ENCODE measurements at regions not wholly inside any gene's neighbourhood (a gene's known extent, or its start where the extent isn't known, plus 50 kb on each side); places are given as distances from the start of the nearest gene placed in this dataset.
"Not testable (repeated sequence)": the region's sequence is repeated elsewhere in the genome, so short reads cannot be mapped to it uniquely, and the experiment has no call there.

DNA sequence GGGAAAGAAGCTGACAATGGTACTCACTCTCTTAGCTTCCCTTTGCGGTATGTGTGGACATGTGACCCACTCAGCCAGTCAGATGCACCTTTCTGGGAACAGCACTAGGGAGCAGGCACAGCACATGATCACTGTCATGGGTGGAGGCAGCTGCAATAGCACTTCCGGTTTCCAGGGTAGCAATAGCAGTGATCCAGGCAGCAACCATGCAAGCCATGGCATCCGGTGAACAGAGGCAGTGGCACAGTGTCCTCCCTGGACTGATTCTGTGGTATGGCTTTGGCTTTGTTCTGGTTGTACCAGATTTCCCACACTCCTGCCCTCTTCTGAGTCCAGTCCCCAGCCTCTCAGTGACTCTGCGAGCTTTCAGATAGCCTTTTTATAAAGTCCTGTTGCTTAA lies 86.8 kb upstream of the NAMPT start:
- DNase-seq = no peak

DNA sequence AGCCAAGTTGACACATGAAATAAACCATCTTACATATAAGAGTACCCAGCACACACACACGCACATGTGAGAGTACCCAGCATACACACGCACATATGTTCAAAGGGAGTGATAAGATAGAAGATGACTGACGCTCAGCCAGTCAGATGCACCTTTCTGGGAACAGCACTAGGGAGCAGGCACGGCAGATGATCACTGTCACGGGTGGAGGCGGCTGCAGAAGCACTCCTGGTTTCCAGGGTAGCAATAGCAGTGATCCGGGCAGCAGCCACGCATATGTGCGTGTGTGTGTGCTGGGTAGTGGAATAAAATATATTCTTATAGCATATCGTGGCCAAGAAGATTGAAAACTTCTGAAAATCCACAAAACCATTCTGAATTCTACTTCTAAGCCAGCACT lies 85.8 kb upstream of the NAMPT start:
- no peak for DNase-seq

DNA sequence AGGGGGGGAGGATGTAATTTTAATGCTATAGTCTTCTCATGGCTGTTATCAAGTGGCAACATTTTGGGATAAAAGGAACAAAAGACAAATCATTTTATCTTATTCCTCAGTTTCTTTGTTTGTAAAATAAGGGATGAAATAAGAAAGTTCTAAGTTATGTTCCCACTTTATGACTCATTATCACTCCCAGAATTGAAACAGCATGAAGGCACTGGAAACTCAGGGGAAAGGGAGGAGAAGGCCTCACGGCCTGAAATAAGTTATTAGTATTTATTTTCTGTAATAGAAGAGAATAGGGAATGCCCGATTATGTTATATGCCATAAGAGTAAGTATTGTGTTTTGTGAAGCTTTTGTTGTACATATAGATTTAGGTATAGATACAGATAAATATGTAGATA lies 85.0 kb upstream of the NAMPT start:
- DNase-seq = no peak

DNA sequence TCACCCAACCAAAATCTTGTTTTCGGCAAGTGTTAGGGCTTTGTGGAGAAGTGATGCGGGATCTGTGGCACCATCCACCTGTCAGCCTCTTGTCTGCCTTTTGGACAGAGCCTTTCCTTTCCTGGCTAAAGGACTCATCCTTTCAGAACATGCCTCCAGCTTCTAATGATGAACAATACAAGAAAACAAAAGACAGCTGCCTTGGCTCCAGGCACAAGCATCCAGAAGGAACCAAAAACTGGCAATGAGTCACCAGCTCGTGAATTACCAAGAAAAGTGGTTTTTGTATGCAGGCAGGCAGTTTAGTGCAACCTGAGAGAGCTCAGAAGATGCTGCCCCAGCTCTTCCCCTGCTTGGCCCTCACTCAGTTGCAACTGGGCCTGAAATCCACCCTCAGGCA lies 84.6 kb upstream of the NAMPT start:
- no peak for DNase-seq

DNA sequence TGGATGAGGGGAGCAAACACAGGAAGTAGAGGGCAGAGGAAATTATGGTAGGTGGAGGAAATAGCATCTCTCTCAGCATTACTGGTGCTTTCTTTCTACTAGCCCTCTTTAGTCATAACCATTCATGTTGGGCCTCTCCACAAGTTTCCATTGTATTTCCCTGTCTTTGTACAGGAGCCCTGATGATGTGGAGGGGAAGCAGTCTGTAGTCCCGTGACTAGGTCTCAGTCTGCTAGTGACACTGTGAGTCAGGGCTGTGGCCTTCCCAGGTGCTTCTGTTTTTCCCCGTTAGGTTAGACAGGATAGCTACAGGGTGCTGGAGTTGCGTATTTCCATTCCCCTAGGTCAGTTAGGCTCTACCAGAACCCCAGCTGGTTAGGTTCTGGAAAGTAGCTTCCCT lies 82.9 kb upstream of the NAMPT start:
- no peak for DNase-seq

DNA sequence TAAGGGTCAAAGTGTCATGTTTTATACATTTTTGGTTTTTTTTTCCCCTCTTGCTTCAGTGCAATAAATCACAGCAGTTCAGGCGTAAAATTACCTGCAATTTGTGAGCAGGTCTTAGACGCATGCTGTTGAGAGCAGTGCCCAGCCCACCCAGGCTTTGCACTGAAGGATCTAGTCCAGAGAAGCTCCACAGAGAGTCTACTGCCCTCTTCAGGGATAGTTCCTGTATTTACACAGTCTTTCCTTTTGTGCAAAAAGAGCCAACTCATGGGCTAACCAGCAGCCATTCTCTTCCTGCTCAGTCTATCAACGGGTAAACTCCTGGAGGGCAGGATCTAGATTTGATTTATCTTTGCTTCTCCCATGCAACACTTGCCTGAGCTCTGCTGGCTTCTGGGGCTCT lies 82.2 kb upstream of the NAMPT start:
- DNase-seq = no peak

DNA sequence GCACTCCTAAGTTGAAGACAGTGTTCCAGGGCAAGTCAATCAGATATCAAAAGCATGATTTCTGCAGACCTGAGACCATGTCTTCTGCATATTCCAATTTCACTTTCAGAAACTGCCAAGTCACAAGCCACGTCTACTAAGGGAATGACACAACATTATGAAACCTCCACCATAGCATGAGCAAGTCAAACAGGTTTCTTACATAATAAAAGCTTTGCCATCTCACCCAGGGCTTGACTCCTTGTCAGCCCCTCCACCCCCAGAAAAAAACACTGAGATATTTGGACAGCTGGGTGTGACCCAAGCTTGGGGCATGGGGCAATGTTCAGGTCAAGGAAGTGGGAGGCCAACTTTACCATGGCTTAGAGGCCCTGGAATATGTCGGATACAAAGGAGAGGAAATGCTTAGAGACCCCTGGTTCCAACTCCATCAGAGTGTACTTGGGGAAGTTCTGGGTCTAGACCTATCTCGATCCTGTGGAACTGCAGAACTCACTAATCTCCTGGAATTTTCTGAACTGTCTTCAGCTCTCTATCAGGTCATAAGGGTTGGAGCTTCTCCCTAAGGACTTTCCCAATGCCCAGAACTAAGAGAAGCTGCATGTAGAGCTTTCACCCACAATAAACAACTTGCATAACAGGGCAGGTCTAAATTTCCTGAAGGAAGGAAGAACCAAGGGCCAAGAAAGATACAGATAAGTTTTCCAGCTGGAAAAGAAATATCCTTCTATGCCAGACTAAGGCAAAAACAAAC lies 80.6 kb upstream of the NAMPT start:
- DNase-seq = no peak

DNA sequence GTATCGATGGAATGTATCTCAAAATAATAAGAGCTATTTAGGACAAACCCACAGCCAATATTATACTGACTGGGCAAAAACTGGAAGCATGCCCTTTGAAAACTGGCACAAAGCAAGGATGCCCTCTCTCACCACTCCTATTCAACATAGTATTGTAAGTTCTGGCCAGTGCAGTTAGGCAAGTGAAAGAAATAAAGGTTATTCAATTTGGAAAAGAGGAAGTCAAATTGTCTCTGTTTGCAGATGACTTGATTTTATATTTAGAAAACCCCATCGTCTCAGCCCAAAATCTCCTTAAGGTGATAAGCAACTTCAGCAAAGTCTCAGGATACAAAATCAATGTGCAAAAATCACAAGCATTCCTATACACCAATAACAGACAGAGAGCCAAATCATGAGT lies 77.7 kb upstream of the NAMPT start:
- DNase-seq = not testable (repeated sequence)

DNA sequence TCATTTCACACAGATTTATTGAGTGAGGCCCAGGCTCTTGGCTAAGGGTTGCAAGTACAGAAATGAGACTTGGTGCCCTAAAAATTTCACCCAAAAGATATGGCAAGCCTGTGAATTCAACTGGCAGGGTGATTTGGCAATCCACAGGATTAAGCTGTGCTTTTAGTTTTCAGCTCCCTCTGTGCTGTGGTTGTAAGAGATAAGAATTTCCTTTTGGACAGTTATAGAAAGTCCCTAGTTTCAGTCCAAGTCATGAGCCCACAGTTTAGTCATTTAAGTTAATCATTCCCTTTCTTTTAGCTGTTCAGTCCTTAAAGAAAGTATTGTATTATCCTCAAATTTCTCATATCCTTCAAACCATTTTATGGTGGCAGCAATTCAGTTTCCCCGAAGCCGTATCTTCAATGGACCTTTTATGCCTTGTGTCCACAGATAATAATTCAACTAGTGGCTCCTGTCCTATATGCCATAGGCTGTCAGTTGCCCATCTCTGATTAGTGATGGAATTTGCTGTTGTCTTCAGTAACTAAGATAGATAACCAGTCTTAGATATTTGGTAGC lies 73.4 kb upstream of the NAMPT start:
- DNase-seq = no peak

DNA sequence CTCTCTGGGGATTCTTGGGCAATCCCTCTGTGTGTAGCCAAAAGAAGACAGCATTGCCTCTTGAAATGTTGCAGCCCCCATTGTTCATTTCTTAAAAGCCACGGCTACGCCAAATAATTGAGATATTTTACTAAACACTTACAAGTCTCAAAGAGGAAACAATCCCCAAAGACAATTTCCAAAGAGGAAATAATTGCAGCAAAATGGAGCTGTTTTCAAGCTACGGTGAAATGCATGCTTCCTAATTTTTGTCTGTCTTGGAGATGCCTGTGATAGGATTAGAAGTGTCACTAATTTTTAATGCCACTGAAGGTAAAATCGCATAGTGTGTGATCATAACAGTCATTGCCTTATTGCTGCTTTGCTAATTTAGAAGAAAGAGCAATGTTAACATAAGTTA lies 72.9 kb upstream of the NAMPT start:
- no peak for DNase-seq

DNA sequence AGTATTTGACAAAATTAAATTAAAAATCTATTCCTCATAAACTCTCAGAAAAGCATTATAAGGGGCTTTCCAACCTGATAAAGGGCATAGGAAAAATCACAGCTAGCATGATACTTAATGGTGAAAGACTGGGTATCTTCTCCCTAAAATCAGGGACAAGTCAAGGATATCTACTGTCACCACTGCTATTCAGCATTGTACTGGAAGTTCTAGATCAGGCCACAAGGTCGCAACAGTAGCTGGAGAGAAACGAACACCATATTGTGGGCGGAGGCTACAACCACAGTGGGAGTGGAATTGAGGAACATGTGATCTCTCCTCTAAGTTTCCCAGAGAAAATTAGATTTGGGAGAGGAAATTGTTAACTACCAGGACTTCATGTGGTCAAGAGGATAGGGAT lies 70.0 kb upstream of the NAMPT start:
- no peak for DNase-seq

DNA sequence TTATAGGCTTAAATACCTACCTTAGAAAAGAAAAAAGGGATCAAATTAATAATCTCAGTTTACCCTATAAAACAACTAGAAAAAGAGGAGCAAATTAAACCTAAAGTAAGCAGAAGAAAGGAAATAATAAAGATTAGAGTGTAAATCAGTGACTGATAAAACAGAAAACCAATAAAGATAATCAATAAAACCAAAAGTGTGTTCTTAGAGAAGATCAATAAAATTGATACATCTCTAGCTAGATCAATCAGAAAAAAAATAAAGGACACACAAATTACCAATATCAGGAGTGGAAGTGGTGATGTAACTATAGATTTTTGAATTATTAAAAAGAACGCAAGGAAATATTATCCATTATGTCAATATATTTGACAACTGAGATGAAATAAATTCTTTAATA lies 69.2 kb upstream of the NAMPT start:
- DNase-seq = no peak

DNA sequence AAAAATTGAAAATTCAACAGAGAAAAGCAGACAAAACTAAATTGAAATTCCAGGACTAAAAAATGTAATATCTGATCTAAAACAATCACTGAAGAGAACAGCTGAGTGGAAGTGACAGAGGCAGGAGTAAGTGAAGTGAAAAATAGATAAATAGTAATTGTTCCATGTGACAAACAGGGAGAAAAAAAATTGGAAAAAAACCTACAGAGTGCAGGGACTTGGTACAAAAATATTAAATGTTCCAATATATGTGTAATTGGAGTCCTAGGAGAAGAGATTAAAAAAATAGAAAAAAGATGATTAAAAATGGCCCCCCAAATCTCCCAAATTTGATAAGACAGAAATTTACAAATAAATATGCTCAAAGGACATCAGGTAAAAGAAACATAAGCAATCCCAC lies 63.4 kb upstream of the NAMPT start:
- no peak for DNase-seq

DNA sequence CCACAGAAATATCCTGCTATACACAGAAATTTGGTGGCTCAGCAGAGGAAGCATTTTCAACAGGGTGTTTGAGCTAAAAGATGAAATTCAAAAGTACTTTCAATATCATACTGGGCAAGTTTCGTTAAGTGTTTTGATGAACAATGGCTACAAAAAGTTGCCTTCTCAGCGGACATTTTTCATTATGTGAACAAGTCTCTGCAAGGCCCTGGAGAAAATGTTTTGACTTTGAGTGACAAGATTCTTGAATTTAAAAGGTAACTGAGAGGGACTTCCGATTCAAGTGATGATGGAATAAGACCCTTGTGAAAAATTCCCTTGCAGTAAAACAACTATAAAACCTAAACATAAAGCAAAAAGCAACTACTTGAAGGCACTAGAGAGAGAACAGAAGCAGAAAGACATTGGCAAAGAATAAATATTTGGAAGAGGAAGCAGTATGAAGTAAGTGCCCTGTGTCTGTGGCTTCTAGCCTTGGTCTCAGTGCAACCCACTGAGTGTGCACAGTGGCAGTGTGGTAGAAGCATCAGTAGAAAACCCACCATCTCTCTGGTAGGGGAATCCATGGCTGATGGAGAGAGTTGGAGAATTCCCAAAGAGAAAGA lies 62.5 kb upstream of the NAMPT start:
- no peak for DNase-seq

DNA sequence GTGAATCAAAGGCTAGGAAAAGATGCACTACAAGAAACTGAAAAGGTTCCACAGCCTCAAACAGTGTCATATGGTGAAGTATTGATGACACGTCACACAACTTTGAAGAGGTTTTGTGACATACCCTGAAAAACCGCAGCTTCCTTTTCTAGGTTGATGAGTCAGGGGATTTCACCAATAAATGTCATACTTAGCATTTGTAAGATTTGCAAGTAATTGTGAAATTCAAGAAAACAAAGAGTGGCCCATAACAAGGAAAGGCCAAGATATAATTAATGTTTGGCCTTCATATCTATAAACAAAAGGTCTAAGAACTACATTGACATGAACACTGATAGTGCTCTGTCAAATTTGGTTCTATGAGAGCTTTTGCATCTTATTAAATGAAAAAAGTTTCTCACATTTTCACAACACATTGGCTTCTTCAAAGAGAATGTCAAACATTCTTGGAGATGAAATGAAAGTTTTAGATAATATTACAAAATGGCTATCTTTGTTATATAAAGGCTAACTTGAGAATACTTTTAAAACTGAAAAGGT lies 62.0 kb upstream of the NAMPT start:
- DNase-seq = no peak

DNA sequence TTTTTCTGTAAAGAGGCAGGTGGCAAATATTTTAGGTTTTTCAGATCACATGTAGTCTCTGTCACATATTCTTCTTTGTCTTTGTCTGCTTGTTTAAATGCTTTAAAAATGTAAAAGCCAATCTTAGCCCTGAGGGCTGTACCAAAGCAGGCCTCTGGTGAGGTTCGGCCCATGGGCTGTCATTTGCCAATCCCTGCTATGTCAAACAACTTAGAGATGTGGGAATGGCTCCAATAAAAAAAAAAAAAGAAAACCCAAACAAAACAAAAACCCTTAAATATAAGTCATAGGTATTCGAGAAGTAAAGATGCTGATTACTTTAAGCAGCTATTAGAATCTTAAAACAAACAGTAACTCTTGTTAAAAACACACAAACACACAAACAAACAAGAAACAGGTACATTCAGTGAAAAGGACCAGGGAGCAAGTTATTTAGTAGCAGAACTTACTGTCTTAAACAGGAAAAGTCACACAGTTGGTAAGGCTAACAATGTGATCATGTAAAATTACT lies 61.4 kb upstream of the NAMPT start:
- DNase-seq = no peak

DNA sequence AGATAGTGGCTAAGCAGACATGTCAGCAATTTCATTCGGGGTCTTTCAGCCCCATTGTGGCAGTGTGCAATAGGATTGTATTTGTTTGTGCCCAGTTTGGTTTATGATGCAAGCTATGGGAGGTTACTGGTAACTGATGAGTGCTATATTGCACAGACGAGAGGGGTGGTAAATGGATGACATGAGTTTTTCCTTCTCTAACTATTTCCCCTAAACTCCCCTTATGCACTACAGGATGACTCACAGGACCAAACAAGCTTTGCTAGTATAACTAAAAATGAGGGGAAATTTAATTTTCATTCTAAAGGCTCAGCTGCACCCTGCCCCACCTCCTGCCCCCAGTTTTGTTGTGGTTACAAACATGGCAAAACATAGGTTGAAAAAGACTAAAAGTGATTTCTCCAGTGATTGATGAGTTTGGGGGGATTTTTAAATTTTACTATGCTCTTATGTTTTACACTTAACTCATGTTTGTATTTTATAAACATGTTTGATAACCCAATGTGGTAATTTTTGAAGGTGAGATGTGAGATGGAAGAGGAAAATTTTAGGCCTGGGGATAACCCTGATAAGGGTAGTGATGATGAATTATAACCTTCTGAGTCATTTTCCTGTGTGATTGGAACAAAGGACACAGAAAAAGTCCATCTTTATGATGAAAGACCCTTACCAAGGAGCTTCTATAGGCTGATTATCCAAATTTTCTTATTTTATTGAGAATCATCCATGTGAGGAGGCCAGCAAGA lies 60.8 kb upstream of the NAMPT start:
- no peak for DNase-seq

DNA sequence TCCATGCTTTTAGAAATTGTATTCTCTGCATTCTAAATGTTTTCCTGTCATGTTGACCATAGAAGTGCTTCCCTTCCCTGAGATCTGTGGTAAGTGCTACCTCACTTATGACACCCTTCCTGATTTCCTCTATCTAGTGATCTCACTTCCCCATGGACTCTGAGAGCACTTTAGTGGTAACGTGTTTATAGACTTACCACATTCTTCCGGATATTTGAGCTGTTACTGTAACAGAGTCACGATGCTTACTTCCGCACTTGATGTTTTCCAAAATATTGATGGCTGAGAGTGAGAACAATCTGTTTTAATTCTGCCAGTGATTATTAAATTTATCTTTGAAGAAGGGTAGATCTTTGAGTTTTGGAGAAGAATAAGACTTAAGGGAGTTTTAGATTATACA lies 60.1 kb upstream of the NAMPT start:
- no peak for DNase-seq

DNA sequence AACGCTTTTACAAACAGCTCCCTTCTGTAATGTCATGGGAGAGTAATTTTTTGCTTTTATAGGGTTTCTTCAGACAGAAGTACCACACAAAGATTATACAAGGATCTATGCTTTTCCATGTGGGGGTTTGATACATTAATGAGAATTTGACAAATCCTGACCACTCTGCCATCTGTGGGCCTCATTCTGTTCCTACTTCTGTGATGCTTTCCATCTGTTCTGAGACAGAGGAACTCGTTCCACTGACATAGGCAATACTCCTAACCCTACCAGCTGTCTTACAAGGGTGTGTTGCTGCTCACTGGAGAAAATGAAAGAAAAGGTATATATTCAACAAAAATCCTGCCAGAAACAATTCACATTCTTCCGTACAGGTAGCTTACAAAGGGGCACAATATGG lies 59.4 kb upstream of the NAMPT start:
- DNase-seq = no peak

DNA sequence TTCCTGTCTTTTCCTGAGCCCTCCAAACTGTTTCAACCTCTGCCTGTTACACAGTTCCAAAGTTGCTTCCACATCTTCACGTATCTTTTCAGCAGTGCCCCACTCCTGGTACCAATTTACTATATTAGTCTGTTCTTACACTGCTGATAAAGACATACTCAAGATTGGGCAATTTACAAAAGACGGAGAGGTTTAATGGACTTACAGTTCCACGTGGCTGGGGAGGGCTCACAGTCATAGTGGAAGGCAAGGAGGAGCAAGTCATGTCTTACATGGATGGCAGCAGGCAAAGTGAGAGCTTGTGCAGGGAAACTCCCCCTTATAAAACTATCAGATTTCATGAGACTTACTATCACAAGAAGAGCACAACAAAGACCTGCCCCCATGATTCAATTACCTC lies 57.3 kb upstream of the NAMPT start:
- DNase-seq = not testable (repeated sequence)

DNA sequence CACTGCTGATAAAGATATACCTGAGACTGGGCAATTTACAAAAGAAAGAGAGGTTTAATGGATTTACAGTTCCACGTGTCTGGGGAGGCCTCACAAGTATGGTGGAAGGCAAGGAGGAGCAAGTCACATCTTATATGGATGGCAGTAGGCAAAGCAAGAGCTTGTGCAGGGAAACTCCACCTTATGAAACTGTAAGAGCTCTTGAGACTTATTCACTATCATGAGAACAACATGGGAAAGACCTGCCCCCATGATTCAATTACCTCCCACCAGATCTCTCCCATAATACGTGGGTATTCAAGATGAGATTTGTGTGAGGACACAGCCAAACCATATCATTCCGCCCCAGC lies 55.4 kb upstream of the NAMPT start:
- not testable (repeated sequence) for DNase-seq

DNA sequence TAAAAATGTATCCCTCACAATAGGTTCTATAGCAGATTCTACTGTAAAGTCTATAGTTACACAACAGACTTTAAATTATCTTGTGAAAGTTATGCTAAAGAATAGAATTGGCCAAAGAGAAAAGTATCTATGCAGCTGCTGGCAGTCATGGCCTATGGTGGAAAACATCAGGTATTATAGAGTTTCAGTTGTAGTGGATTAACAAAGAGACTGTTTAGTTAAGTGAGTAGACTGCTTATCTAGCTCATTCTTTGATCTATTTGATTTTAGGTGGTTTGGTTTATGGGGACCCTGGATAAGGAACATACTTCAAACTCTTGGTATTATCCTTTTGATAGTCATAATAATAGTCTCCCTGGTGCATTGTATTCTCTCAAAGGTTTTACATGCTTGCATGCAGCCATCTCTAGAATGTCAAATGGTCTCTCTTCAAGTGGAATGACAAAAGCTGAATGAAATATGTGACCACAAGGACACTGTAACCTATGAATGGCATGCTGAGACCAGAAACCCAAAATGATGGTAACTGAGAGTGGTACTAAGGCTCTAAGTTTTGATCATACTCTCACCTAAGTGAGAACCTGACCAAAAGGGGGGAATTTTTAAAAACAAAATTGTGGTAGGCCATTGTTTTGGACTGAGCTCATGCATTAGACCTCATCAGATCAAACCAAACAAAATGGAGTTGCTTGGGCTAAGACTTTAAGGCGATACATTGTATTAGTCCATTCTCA lies 54.9 kb upstream of the NAMPT start:
- no peak for DNase-seq

DNA sequence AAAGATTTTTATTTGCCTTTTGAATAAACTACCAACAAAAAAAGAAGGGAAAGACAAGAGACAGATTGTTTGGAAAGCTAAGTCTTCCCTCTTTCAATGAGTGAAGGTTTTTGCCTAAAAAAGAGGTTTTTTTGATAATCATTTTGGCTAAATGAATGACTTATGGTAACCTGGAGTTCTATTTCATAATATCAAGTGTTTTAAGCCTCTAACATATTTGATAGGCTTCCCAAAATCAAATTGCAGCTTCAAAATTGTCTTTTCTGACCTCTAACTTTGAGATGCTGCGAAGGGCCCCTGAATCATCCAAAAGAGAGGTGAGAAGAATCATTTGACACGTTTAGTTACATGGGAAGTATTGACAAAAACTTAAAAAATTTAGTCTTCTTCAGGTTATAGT lies 53.0 kb upstream of the NAMPT start:
- DNase-seq = no peak
